ENCODE measurements at regions not wholly inside any gene's neighbourhood (a gene's known extent, or its start where the extent isn't known, plus 50 kb on each side); places are given as distances from the start of the nearest gene placed in this dataset.

DNA sequence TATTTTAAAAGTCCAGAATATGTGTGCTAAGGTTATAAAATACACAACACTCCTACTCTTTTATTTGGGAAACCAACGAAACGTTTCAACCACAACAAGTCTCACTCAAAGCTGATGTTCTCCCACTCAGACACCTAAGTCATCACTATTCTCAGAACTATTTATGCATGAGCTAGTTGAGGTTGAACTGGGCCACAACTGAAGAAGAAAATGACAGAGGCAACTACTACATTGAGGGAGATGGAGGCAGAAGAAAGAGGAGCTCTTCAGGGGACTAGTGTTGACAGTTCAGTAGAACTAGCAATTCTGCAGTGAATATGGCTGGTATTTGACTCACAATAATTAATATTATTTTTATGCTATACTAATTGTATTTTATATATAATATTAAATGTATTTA, 198.2 kb downstream of the SEC16B start:
- Histone ChIP-seq H4K91ac (ENCODE audit: low read depth, low read length, poor library complexity) (no peak overlapping the region), H3K4me2 (ENCODE audit: insufficient read depth, low read length, poor library complexity, severe bottlenecking) (no peak overlapping the region), H3K27ac (replicated peaks; ENCODE audit: low read length) (no peak overlapping the region), H3K27me3 (ENCODE audit: control insufficient read depth in 3 of 3, insufficient read depth in 3 of 3, low read depth in 1 of 3, low read length in 3 of 3) (no peaks in the 10 kb centered on the region), H3K14ac (ENCODE audit: low read length) (no peak overlapping the region), H3K23ac (ENCODE audit: low read depth, low read length, poor library complexity) (no peak overlapping the region), H2BK15ac (ENCODE audit: low read length) (no peak overlapping the region), H3K9me3 (replicated peaks in 1 of 2; ENCODE audit: control insufficient read depth in 2 of 2, insufficient read depth in 1 of 2, low read depth in 1 of 2, low read length in 2 of 2) (peaks cover 0 to 1% of the 10 kb centered on the region in 2 donors), H2BK5ac (ENCODE audit: low read length) (no peak overlapping the region), H4K8ac (ENCODE audit: low read depth, low read length) (no peak overlapping the region), H2BK120ac (ENCODE audit: low read depth, low read length) (no peak overlapping the region), H2BK12ac (ENCODE audit: low read length) (no peak overlapping the region), H3K18ac (ENCODE audit: low read length) (no peak overlapping the region), H3K9ac (ENCODE audit: low read depth, low read length, poor library complexity) (no peak overlapping the region), H2AFZ (ENCODE audit: low read length) (no peak overlapping the region), H3K4me3 (ENCODE audit: low read length in 2 of 2) (no peak overlapping the region), H3K4ac (ENCODE audit: low read length) (no peak overlapping the region), H3K36me3 (replicated peaks in 1 of 2; ENCODE audit: control insufficient read depth in 2 of 2, insufficient read depth in 2 of 2, low read length in 2 of 2) (no peaks in the 10 kb centered on the region), H3K4me1 (ENCODE audit: control insufficient read depth in 2 of 2, insufficient read depth in 1 of 2, low read depth in 1 of 2, low read length in 2 of 2) (peaks cover 0 to 4% of the 10 kb centered on the region in 2 donors), H3K79me1 (ENCODE audit: low read depth, low read length) (no peaks in the 10 kb centered on the region), H2AK5ac (ENCODE audit: low read depth, low read length) (no peak overlapping the region)
- WGBS, 2 donors (ENCODE audit: extremely low coverage in 2 of 2, insufficient read length in 2 of 2, insufficient replicate concordance in 1 of 2), result no CpG with 5 or more reads among the region's 2 CpGs
- no peak for DNase-seq (ENCODE audit: low spot score)

DNA sequence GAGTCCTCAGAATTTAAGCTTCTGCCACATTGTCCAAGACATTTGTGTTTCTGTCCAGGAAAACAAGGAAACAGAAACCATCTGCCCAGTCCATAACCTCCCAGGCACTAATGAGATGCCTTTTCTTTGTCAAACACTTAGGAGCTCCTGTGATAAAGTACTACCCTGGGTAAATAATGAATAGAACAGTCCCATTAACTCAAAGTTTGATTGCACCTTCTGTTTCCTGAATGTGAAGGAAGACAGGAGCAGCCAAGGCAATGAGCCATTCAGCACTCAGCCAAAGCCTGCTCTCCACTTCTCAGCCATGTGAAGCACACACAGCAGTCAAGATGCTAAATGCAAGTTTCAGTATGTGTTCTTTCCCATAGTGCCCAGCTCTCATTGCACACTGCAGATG, 199.8 kb downstream of the SEC16B start:
- DNase-seq (ENCODE audit: low spot score), result no peak
- Histone ChIP-seq H3K23ac (ENCODE audit: low read depth, low read length, poor library complexity) (no peak overlapping the region), H2BK120ac (ENCODE audit: low read depth, low read length) (no peak overlapping the region), H3K9me3 (replicated peaks in 1 of 2; ENCODE audit: control insufficient read depth in 2 of 2, insufficient read depth in 1 of 2, low read depth in 1 of 2, low read length in 2 of 2) (peaks cover 0 to 1% of the 10 kb centered on the region in 2 donors), H3K4me3 (ENCODE audit: low read length in 2 of 2) (no peak overlapping the region), H4K8ac (ENCODE audit: low read depth, low read length) (no peak overlapping the region), H2BK5ac (ENCODE audit: low read length) (no peak overlapping the region), H3K14ac (ENCODE audit: low read length) (no peak overlapping the region), H3K4ac (ENCODE audit: low read length) (no peak overlapping the region), H3K9ac (ENCODE audit: low read depth, low read length, poor library complexity) (no peak overlapping the region), H3K79me1 (ENCODE audit: low read depth, low read length) (no peaks in the 10 kb centered on the region), H3K27me3 (ENCODE audit: control insufficient read depth in 3 of 3, insufficient read depth in 3 of 3, low read depth in 1 of 3, low read length in 3 of 3) (no peaks in the 10 kb centered on the region), H4K91ac (ENCODE audit: low read depth, low read length, poor library complexity) (no peak overlapping the region), H2BK15ac (ENCODE audit: low read length) (no peak overlapping the region), H3K4me2 (ENCODE audit: insufficient read depth, low read length, poor library complexity, severe bottlenecking) (no peak overlapping the region), H3K18ac (ENCODE audit: low read length) (no peak overlapping the region), H3K27ac (replicated peaks; ENCODE audit: low read length) (no peak overlapping the region), H2BK12ac (ENCODE audit: low read length) (no peak overlapping the region), H2AFZ (ENCODE audit: low read length) (no peak overlapping the region), H2AK5ac (ENCODE audit: low read depth, low read length) (no peak overlapping the region), H3K36me3 (replicated peaks in 1 of 2; ENCODE audit: control insufficient read depth in 2 of 2, insufficient read depth in 2 of 2, low read length in 2 of 2) (no peaks in the 10 kb centered on the region), H3K4me1 (ENCODE audit: control insufficient read depth in 2 of 2, insufficient read depth in 1 of 2, low read depth in 1 of 2, low read length in 2 of 2) (peaks cover 0 to 4% of the 10 kb centered on the region in 2 donors)

DNA sequence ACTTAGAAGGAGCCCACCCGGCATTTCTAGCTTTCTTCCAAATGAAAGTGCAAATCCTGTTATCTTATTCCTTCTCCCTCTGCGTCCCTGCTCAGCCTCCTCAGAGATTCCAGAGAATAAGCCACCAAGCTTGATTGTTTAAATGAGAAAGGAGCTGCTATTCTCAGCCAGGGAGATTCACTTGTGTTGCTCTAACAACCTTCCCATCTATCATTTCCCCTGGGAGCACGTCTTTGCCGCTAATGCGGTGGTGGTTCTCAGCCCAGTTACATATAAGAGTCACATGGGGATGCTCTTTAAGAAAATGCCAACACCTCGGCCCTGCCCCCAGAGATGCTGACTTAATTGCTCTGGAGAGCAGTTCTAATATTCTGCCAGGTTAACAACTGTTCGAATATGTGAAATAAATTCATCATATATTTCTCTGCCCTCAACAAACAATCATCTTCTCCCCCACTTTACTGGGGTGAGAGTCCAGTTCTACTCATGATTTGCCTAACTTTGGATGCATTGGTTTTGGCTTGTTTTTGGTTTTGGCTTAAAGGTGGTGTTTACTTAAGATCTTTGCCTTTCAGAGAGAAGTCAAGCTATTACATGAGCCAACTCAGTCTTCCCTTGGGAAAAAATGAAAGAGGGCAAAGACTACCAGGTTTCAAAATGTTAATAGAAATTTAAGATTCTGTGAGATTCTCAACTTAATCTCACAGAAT, 213.9 kb downstream of the SEC16B start:
- Histone ChIP-seq H2BK12ac (ENCODE audit: low read length) (no peak overlapping the region), H3K4me2 (ENCODE audit: insufficient read depth, low read length, poor library complexity, severe bottlenecking) (no peak overlapping the region), H3K4me1 (ENCODE audit: control insufficient read depth in 2 of 2, insufficient read depth in 1 of 2, low read depth in 1 of 2, low read length in 2 of 2) (peaks cover 0 to 7% of the 10 kb centered on the region in 2 donors), H3K27ac (replicated peaks; ENCODE audit: low read length) (no peak overlapping the region), H2BK120ac (ENCODE audit: low read depth, low read length) (no peak overlapping the region), H3K14ac (ENCODE audit: low read length) (no peak overlapping the region), H2AK5ac (ENCODE audit: low read depth, low read length) (no peak overlapping the region), H3K4ac (ENCODE audit: low read length) (no peak overlapping the region), H3K9me3 (replicated peaks in 1 of 2; ENCODE audit: control insufficient read depth in 2 of 2, insufficient read depth in 1 of 2, low read depth in 1 of 2, low read length in 2 of 2) (no peaks in the 10 kb centered on the region), H2BK5ac (ENCODE audit: low read length) (no peak overlapping the region), H4K8ac (ENCODE audit: low read depth, low read length) (no peak overlapping the region), H3K79me1 (ENCODE audit: low read depth, low read length) (no peaks in the 10 kb centered on the region), H2AFZ (ENCODE audit: low read length) (no peak overlapping the region), H3K23ac (ENCODE audit: low read depth, low read length, poor library complexity) (no peak overlapping the region), H3K27me3 (ENCODE audit: control insufficient read depth in 3 of 3, insufficient read depth in 3 of 3, low read depth in 1 of 3, low read length in 3 of 3) (no peaks in the 10 kb centered on the region), H3K18ac (ENCODE audit: low read length) (no peak overlapping the region), H3K4me3 (ENCODE audit: low read length in 2 of 2) (no peak overlapping the region), H2BK15ac (ENCODE audit: low read length) (no peak overlapping the region), H4K91ac (ENCODE audit: low read depth, low read length, poor library complexity) (no peak overlapping the region), H3K9ac (ENCODE audit: low read depth, low read length, poor library complexity) (no peak overlapping the region), H3K36me3 (replicated peaks in 1 of 2; ENCODE audit: control insufficient read depth in 2 of 2, insufficient read depth in 2 of 2, low read length in 2 of 2) (no peaks in the 10 kb centered on the region)
- DNase-seq (ENCODE audit: low spot score), result no peak
- no CpG with 5 or more reads among the region's 7 CpGs for WGBS, 2 donors (ENCODE audit: extremely low coverage in 2 of 2, insufficient read length in 2 of 2, insufficient replicate concordance in 1 of 2)

DNA sequence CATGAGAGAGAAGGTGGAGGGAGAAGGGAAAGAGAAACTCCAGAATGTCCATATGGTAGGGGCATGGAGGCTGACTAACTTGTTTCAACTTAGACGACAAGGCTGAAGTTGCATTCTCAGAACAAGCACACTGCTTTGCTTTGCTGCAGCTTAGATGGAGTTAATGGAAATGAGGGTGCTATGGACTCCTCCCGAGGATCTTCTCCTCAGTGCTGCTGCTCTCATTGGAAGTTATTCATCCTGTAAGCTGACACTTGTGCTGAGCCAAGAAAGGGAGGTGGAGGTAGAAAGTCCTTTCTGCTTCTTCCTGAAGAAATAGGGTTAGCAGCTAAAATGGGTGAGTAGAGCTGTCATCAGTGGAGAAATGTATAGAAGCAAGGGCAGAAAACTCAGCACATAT, 215.3 kb downstream of the SEC16B start:
- Histone ChIP-seq H3K79me1 (ENCODE audit: low read depth, low read length) (no peaks in the 10 kb centered on the region), H3K14ac (ENCODE audit: low read length) (no peak overlapping the region), H3K4me2 (ENCODE audit: insufficient read depth, low read length, poor library complexity, severe bottlenecking) (no peak overlapping the region), H4K91ac (ENCODE audit: low read depth, low read length, poor library complexity) (no peak overlapping the region), H2AK5ac (ENCODE audit: low read depth, low read length) (no peak overlapping the region), H3K27ac (replicated peaks; ENCODE audit: low read length) (no peak overlapping the region), H3K4me3 (ENCODE audit: low read length in 2 of 2) (no peak overlapping the region), H3K4ac (ENCODE audit: low read length) (no peak overlapping the region), H2BK15ac (ENCODE audit: low read length) (no peak overlapping the region), H2AFZ (ENCODE audit: low read length) (no peak overlapping the region), H3K23ac (ENCODE audit: low read depth, low read length, poor library complexity) (no peak overlapping the region), H3K36me3 (replicated peaks in 1 of 2; ENCODE audit: control insufficient read depth in 2 of 2, insufficient read depth in 2 of 2, low read length in 2 of 2) (no peaks in the 10 kb centered on the region), H2BK120ac (ENCODE audit: low read depth, low read length) (no peak overlapping the region), H2BK5ac (ENCODE audit: low read length) (no peak overlapping the region), H4K8ac (ENCODE audit: low read depth, low read length) (no peak overlapping the region), H2BK12ac (ENCODE audit: low read length) (no peak overlapping the region), H3K9ac (ENCODE audit: low read depth, low read length, poor library complexity) (no peak overlapping the region), H3K27me3 (ENCODE audit: control insufficient read depth in 3 of 3, insufficient read depth in 3 of 3, low read depth in 1 of 3, low read length in 3 of 3) (no peaks in the 10 kb centered on the region), H3K4me1 (ENCODE audit: control insufficient read depth in 2 of 2, insufficient read depth in 1 of 2, low read depth in 1 of 2, low read length in 2 of 2) (peaks cover 0 to 7% of the 10 kb centered on the region in 2 donors), H3K18ac (ENCODE audit: low read length) (no peak overlapping the region), H3K9me3 (replicated peaks in 1 of 2; ENCODE audit: control insufficient read depth in 2 of 2, insufficient read depth in 1 of 2, low read depth in 1 of 2, low read length in 2 of 2) (no peaks in the 10 kb centered on the region)
- no CpG with 5 or more reads among the region's 2 CpGs for WGBS, 2 donors (ENCODE audit: extremely low coverage in 2 of 2, insufficient read length in 2 of 2, insufficient replicate concordance in 1 of 2)
- no peak for DNase-seq (ENCODE audit: low spot score)

All from neuronal stem cell (in vitro differentiated cells).